Upper lobe of left lung (tissue), 6 donors: ENCODE measurements at regions not wholly inside any gene's neighbourhood (a gene's known extent, or its start where the extent isn't known, plus 50 kb on each side); places are given as distances from the start of the nearest gene placed in this dataset.

Source experiments
- ATAC-seq, 2 donors: fragments of 200-7000 bp; cut with Tn5 transposase; one replicate each; pipeline ENCODE4 v1.9.1; 2022; ENCODE audit warnings: mild to moderate bottlenecking in 2 of 2, moderate library complexity in 2 of 2; ENCODE audit not compliant: low FRiP score in 2 of 2
- DNase-seq, 2 donors: peaks; one replicate each; pipeline ENCODE4 v3.0.0-alpha.2; 2019 to 2020
- H3K27ac ChIP-seq, 4 donors: fragments of 200-600 bp; sonication (generic); one replicate each; pipeline ENCODE4 v1.5.1; 2016 to 2019
- H3K27me3 ChIP-seq, 4 donors: fragments of 200-600 bp; sonication (generic); one replicate each; pipeline ENCODE4 v1.5.1; 2017 to 2019
- H3K36me3 ChIP-seq, 4 donors: fragments of 200-600 bp; sonication (generic); one replicate each; pipeline ENCODE4 v1.5.1; 2016 to 2019
- H3K4me1 ChIP-seq, 4 donors: fragments of 200-600 bp; sonication (generic); one replicate each; pipeline ENCODE4 v1.5.1; 2018 to 2019
- H3K4me3 ChIP-seq, 4 donors: fragments of 200-600 bp; sonication (generic); one replicate each; pipeline ENCODE4 v1.5.1; 2017 to 2019; ENCODE audit warnings: mild to moderate bottlenecking in 2 of 4, moderate library complexity in 1 of 4
- H3K9me3 ChIP-seq, 4 donors: fragments of 200-600 bp; sonication (generic); one replicate each; pipeline ENCODE4 v1.5.1; 2018 to 2019
- CTCF ChIP-seq, 6 experiments: fragments of 450-650 bp in 4 of 6; fragments of 200-600 bp in 2 of 6; sonication (generic) in 2 of 6; IDR thresholded peaks; one replicate each; pipeline ENCODE4 v1.5.1; 2016 to 2019; ENCODE audit warnings: antibody characterized with exemption in 6 of 6
- EP300 ChIP-seq, 4 donors: sonication (generic); formaldehyde crosslinking; IDR thresholded peaks; one replicate each; pipeline ENCODE4 v1.5.1; 2017; ENCODE audit warnings: antibody characterized with exemption in 4 of 4, control low read depth in 2 of 4
- POLR2A ChIP-seq, 4 donors: fragments of 450-650 bp; IDR thresholded peaks; one replicate each; pipeline ENCODE4 v1.5.1; 2016 to 2017; ENCODE audit warnings: antibody characterized with exemption in 4 of 4, mild to moderate bottlenecking in 2 of 4
- POLR2AphosphoS5 ChIP-seq, 2 donors: sonication (generic); formaldehyde crosslinking; IDR thresholded peaks; one replicate each; pipeline ENCODE4 v1.5.1; 2017; ENCODE audit warnings: antibody characterized with exemption in 2 of 2
- WGBS, 2 donors: methylation state at CpG; one replicate each; pipeline ENCODE4 v1.1.5; 2017 to 2018; 5-methylcytosine and 5-hydroxymethylcytosine counted together
- donor health status: DM: no; HTN: no; CAD: no; lungs with moderate emphysema.
- donor health status: DM: no; HTN: yes; CAD: no; lungs with severe emphysema.

- 56 to 75% methylated on average over 6 to 7 of the region's 7 CpGs for WGBS, 2 donors
Measured at GRCh38 chr10:128361487-128361886, 235.3 kb upstream of the MKI67 start.

GRCh38 chr10:128362514-128362913 lies 236.3 kb upstream of the MKI67 start:
- ATAC-seq (no peak), DNase-seq (no peak)
- Histone ChIP-seq H3K9me3 (no peaks in the 10 kb centered on the region), H3K36me3 (no peaks in the 10 kb centered on the region), H3K27me3 (no peaks in the 10 kb centered on the region), H3K27ac (no peak overlapping the region), H3K4me3 (no peak overlapping the region), H3K4me1 (no peaks in the 10 kb centered on the region)
- 64 to 83% methylated on average over 4 of the region's 4 CpGs for WGBS, 2 donors
- no peak for TF ChIP-seq EP300 (IDR thresholded peaks at IDR 0.05)

More at GRCh38 chr10:128361487-128361886, 235.3 kb upstream of the MKI67 start:
- Histone ChIP-seq H3K36me3 (no peaks in the 10 kb centered on the region), H3K27ac (no peak overlapping the region), H3K4me3 (no peak overlapping the region), H3K9me3 (no peaks in the 10 kb centered on the region), H3K4me1 (no peaks in the 10 kb centered on the region), H3K27me3 (no peaks in the 10 kb centered on the region)
- DNase-seq, result no peak
- TF ChIP-seq CTCF (IDR thresholded peaks at IDR 0.05) (no peak), POLR2A (IDR thresholded peaks at IDR 0.05) (no peak), EP300 (IDR thresholded peaks at IDR 0.05) (no peak), POLR2AphosphoS5 (IDR thresholded peaks at IDR 0.05) (no peak)
- peak in 1 of 2 donors; percentile 16 for ATAC-seq

- no peak overlapping the region for H3K27ac ChIP-seq
- H3K36me3 ChIP-seq, result no peaks in the 10 kb centered on the region
- H3K9me3 ChIP-seq, result no peaks in the 10 kb centered on the region
- H3K4me3 ChIP-seq, result no peak overlapping the region
- TF ChIP-seq CTCF (IDR thresholded peaks at IDR 0.05) (no peak), POLR2A (IDR thresholded peaks at IDR 0.05) (no peak), POLR2AphosphoS5 (IDR thresholded peaks at IDR 0.05) (no peak), EP300 (IDR thresholded peaks at IDR 0.05) (no peak)
- H3K27me3 ChIP-seq, result no peaks in the 10 kb centered on the region
- DNase-seq, result no peak
- ATAC-seq, result no peak
- H3K4me1 ChIP-seq, result no peaks in the 10 kb centered on the region
- 36 to 54% methylated on average over 3 of the region's 3 CpGs for WGBS, 2 donors
Measured at GRCh38 chr10:128364631-128365030, 238.4 kb upstream of the MKI67 start.

DNA sequence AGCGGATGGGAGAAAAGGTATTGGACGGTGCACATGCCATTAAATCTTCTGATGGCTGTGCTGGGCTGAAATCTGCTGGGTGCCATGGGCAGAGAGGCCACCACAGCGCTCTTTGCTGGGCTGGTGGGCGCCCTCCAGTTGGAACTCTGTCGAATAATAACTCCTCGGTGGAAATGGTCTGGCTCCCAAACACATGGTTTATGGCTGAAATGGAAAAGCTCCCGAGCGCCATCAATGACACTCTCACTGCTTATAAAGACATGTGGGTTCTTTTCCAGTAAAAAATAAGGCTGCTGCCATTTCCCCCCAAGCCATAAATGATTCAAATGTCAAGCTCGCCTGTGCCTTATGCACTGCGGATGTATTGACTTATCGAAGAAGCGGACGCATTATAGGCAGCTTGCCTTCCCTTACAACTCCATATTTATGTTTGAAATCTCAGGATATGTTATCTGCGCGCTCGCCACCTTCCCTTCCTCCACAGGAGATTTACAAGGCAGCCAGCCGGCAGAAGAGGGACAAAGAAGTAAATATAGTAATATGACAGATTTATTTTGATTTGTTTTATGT lies 239.0 kb upstream of the MKI67 start:
- no peaks in the 10 kb centered on the region for H3K4me1 ChIP-seq
- 88 to 93% methylated on average over 13 to 17 of the region's 17 CpGs for WGBS, 2 donors
- TF ChIP-seq POLR2AphosphoS5 (IDR thresholded peaks at IDR 0.05) (no peak), CTCF (IDR thresholded peaks at IDR 0.05) (no peak), EP300 (IDR thresholded peaks at IDR 0.05) (no peak), POLR2A (IDR thresholded peaks at IDR 0.05) (no peak)
- H3K27me3 ChIP-seq, result no peaks in the 10 kb centered on the region
- DNase-seq (no peak), ATAC-seq (no peak)
- H3K36me3 ChIP-seq, result no peaks in the 10 kb centered on the region
- no peak overlapping the region for H3K4me3 ChIP-seq
- H3K27ac ChIP-seq, result no peak overlapping the region
- no peaks in the 10 kb centered on the region for H3K9me3 ChIP-seq

GRCh38 chr10:128367807-128368206 lies 241.6 kb upstream of the MKI67 start:
- WGBS, 2 donors, result 72 to 78% methylated on average over 2 to 3 of the region's 3 CpGs
- DNase-seq (no peak), ATAC-seq (no peak)
- H3K27ac ChIP-seq, result no peak overlapping the region
- no peaks in the 10 kb centered on the region for H3K36me3 ChIP-seq
- no peaks in the 10 kb centered on the region for H3K27me3 ChIP-seq
- no peaks in the 10 kb centered on the region for H3K4me1 ChIP-seq
- H3K4me3 ChIP-seq, result no peak overlapping the region
- H3K9me3 ChIP-seq, result no peaks in the 10 kb centered on the region
- TF ChIP-seq POLR2A (IDR thresholded peaks at IDR 0.05) (no peak), POLR2AphosphoS5 (IDR thresholded peaks at IDR 0.05) (no peak), EP300 (IDR thresholded peaks at IDR 0.05) (no peak), CTCF (IDR thresholded peaks at IDR 0.05) (no peak)
